IPS-20b (cell line): ENCODE measurements at regions not wholly inside any gene's neighbourhood (a gene's known extent, or its start where the extent isn't known, plus 50 kb on each side); places are given as distances from the start of the nearest gene placed in this dataset.

ENCODE experiments used
- H3K27ac ChIP-seq: one replicate; pipeline ENCODE4 v1.5.1; 2013; ENCODE audit warnings: low read length
- H3K27me3 ChIP-seq: 2 replicates; pipeline ENCODE4 v1.6.1; 2013; ENCODE audit warnings: mild to moderate bottlenecking, low read length, inconsistent platforms; ENCODE audit not compliant: insufficient read depth
- H3K36me3 ChIP-seq: 2 replicates; pipeline ENCODE4 v1.6.1; 2013; ENCODE audit warnings: low read depth, mild to moderate bottlenecking, inconsistent platforms, low read length, moderate library complexity; ENCODE audit not compliant: insufficient read depth
- H3K4me1 ChIP-seq: 2 replicates; pipeline ENCODE4 v1.6.1; 2013; ENCODE audit warnings: mild to moderate bottlenecking, control low read depth, inconsistent platforms, low read length, moderate library complexity; ENCODE audit not compliant: insufficient read depth
- H3K4me3 ChIP-seq: 2 replicates; pipeline ENCODE4 v1.5.1; 2013; ENCODE audit warnings: mild to moderate bottlenecking, low read length, inconsistent platforms
- H3K9ac ChIP-seq: 2 replicates; pipeline ENCODE4 v1.6.1; 2013; ENCODE audit warnings: low read depth, mild to moderate bottlenecking, inconsistent platforms, low read length, moderate library complexity
- H3K9me3 ChIP-seq: 2 replicates; pipeline ENCODE4 v1.6.1; 2013; ENCODE audit warnings: mild to moderate bottlenecking, low read depth, low read length, inconsistent platforms; ENCODE audit not compliant: insufficient read depth

DNA sequence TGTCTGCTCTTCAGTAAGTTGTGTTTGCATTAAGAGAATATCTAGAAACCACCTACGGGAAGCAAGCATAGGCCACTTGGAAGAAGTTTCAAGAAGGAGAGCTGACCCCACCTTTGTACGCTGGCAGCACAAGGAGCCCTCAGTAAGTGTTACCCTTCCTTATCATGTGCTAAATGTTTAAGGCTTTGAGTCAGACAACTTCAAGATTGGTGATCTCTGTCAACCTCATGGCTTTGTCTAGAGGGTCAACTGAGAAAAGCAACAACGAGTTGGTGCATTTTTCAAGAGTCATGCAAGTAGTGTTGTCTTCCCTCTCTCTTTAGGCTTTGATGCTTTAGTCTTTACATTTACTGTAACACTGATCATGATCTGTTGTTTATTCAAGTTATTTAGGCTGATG lies 53.2 kb upstream of the SPTLC3 start:
- Histone ChIP-seq H3K4me3 (no peak overlapping the region), H3K27ac (no peak overlapping the region), H3K4me1 (no peaks in the 10 kb centered on the region), H3K36me3 (no peaks in the 10 kb centered on the region), H3K9me3 (no peaks in the 10 kb centered on the region), H3K27me3 (no peaks in the 10 kb centered on the region), H3K9ac (no peak overlapping the region)

DNA sequence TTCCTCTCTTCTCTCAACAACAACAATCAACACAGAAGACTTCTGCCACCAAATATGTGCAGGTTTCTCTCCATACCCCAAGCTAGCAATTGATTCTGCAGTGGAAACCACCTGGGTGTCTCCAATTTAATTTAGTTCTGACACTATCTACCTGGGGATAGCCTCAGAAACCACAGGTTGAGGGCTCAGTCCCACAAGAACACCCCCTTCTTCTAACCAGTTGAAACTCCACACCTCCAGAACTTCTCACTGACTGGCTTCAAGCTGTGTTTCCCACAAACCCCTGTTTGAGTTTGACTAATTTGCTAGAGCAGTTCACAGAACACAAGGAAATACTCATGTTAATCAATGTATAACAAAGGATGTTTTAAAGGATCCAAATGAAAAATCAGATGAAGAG lies 52.5 kb upstream of the SPTLC3 start:
- H3K9ac ChIP-seq: no peak overlapping the region
- H3K9me3 ChIP-seq: no peaks in the 10 kb centered on the region
- no peaks in the 10 kb centered on the region for H3K4me1 ChIP-seq
- H3K27ac ChIP-seq: no peak overlapping the region
- H3K4me3 ChIP-seq: no peak overlapping the region
- no peaks in the 10 kb centered on the region for H3K36me3 ChIP-seq
- H3K27me3 ChIP-seq: no peaks in the 10 kb centered on the region

DNA sequence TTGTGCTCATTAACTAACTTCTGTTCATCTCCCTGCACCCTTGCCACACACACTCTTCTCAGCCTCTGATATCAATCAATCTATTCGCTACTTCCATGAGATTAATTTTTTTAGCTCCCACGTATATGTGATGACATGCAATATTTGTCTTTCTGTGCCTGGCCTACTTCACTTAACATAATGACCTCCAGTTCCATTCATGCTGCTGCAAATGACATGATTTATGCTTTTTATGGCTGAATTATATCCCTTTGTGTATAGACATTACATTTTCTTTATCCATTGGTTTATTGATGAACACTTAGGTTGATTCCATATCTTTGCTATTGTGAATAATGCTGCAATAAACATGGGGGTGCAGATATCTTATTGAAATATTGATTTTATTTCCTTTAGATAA lies 50.8 kb upstream of the SPTLC3 start:
- no peaks in the 10 kb centered on the region for H3K4me1 ChIP-seq
- H3K27me3 ChIP-seq: no peaks in the 10 kb centered on the region
- no peak overlapping the region for H3K9ac ChIP-seq
- no peak overlapping the region for H3K27ac ChIP-seq
- no peaks in the 10 kb centered on the region for H3K36me3 ChIP-seq
- H3K4me3 ChIP-seq: no peak overlapping the region
- no peaks in the 10 kb centered on the region for H3K9me3 ChIP-seq
